ENCODE measurements at regions not wholly inside any gene's neighbourhood (a gene's known extent, or its start where the extent isn't known, plus 50 kb on each side); places are given as distances from the start of the nearest gene placed in this dataset.

DNA sequence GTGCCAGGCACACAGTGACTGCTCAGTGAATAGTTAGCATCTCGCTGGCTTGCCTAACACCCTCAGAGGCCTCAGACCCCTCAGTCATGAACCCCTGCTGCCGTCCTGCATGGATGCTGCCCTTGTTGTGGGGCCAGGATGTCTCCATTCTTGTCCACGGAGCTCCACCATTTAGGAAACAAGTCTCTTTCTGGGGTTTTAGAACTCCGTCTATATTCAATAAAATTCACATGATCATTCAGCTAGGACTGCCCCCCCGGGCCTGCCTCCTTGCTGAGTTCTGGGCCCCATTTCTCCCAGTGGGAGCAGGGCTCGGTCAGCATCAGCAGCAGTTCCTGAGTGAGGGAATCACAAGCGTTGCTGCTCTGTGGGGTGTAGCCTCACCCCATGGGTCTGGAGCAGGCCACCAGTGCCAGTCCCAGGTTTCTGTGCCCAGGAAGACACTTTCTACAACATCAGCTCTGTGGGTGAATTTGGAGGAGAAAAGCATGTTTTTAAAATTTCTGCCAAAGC lies 134.1 kb downstream of the RHOU start:
- CTCF ChIA-PET, result interaction anchor here (1.1 to 1.9 kb wide), 3 partner anchors 8 to 23 kb away, joined by 3 to 6 read pairs (median 4); no protein-coding TSS in a partner anchor
- DNase-seq (ENCODE audit: extremely low spot score), result no peak
- POLR2A ChIA-PET, result no interaction called here
- TF ChIP-seq, protein P1, sequence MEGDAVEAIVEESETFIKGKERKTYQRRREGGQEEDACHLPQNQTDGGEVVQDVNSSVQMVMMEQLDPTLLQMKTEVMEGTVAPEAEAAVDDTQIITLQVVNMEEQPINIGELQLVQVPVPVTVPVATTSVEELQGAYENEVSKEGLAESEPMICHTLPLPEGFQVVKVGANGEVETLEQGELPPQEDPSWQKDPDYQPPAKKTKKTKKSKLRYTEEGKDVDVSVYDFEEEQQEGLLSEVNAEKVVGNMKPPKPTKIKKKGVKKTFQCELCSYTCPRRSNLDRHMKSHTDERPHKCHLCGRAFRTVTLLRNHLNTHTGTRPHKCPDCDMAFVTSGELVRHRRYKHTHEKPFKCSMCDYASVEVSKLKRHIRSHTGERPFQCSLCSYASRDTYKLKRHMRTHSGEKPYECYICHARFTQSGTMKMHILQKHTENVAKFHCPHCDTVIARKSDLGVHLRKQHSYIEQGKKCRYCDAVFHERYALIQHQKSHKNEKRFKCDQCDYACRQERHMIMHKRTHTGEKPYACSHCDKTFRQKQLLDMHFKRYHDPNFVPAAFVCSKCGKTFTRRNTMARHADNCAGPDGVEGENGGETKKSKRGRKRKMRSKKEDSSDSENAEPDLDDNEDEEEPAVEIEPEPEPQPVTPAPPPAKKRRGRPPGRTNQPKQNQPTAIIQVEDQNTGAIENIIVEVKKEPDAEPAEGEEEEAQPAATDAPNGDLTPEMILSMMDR (IDR thresholded peaks at IDR 0.05; ENCODE audit: control extremely low read depth, extremely low read depth, low read depth, missing control alignments), result no peak

DNA sequence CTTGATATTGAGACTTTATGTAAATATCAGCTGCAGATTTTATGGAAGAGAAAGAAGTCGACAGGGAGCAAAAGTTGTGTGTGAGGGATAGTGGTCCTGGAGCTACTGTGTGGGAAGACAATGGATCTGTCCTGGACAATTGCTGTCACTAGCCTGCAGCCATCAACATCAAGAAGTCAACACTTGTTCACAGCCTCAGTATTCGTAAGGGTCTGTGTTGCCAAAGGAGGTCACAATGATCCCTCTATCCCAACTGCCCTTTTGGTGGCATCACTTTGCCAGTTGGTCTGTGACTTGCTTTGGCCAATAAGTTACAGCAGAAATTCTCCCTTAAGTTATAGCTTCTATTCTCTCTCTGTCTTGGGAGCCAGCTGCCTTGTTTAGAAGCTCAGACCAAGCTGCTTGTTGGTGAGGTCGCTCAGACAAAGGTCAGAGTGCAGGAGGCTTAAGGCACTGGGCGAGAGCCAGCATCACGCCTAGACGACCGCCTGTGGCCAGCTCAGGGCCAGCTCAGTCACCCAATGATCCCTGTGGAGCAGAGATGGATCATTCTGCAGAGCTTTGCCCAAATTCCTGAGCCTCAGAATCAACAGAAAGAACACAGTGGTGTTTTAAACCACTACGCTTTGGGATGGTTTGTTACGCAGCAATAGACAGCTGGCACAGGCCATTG lies 134.9 kb downstream of the RHOU start:
- CTCF ChIA-PET, result interaction anchor here (1.9 kb wide), 1 partner anchor 8 kb away, joined by 6 read pairs; no protein-coding TSS in a partner anchor
- DNase-seq (ENCODE audit: extremely low spot score), result no peak
- TF ChIP-seq, protein P1 (IDR thresholded peaks at IDR 0.05; ENCODE audit: control extremely low read depth, extremely low read depth, low read depth, missing control alignments), result no peak
- POLR2A ChIA-PET, result no interaction called here

GRCh38 chr1:228871314-228872061 lies 136.2 kb downstream of the RHOU start:
- TF ChIP-seq, protein P1 (IDR thresholded peaks at IDR 0.05; ENCODE audit: control extremely low read depth, extremely low read depth, low read depth, missing control alignments), result no peak
- ChIA-PET CTCF (interaction anchor here (1.4 kb wide), 1 partner anchor 11 kb away, joined by 3 read pairs; no protein-coding TSS in a partner anchor), POLR2A (no interaction called here)
- no peak for DNase-seq (ENCODE audit: extremely low spot score)

DNA sequence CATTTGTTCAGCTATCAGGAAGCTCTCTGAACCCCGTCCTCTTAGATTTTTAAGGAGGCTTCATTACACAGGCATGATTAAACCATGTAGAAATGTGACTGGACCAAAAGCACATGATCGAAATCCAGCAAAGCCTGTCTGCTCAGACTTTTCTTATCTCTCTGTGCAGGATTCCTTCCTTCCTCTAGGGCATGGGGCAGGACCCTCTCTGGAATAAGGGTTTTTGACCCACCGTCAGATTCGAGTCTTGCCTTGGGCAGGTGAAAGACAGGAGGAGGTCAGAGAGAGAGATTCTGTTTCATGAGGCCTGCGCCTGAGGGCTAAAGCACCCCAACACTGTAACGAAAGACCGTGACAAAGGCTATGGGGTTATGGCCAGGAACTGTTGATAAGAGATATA lies 136.8 kb downstream of the RHOU start:
- POLR2A ChIA-PET, result no interaction called here
- CTCF ChIA-PET, result interaction anchor here (1.4 kb wide), 1 partner anchor 11 kb away, joined by 3 read pairs; no protein-coding TSS in a partner anchor
- TF ChIP-seq, protein P1 (IDR thresholded peaks at IDR 0.05; ENCODE audit: control extremely low read depth, extremely low read depth, low read depth, missing control alignments), result no peak
- no peak for DNase-seq (ENCODE audit: extremely low spot score)

- DNase-seq (ENCODE audit: extremely low spot score), result no peak
- ChIA-PET CTCF (interaction anchor here (1.1 kb wide), 1 partner anchor 8 kb away, joined by 4 read pairs; no protein-coding TSS in a partner anchor), POLR2A (no interaction called here)
- TF ChIP-seq, protein P1 (IDR thresholded peaks at IDR 0.05; ENCODE audit: control extremely low read depth, extremely low read depth, low read depth, missing control alignments), result no peak
Measured at GRCh38 chr1:228873709-228874108, 138.4 kb downstream of the RHOU start.

- POLR2A ChIA-PET, result no interaction called here
- CTCF ChIA-PET, result interaction anchor here (0.9 kb wide), 1 partner anchor 17 kb away, joined by 3 read pairs; no protein-coding TSS in a partner anchor
- DNase-seq (ENCODE audit: extremely low spot score), result no peak
- TF ChIP-seq, protein P1 (IDR thresholded peaks at IDR 0.05; ENCODE audit: control extremely low read depth, extremely low read depth, low read depth, missing control alignments), result no peak
Measured at GRCh38 chr1:228875741-228876140, 140.5 kb downstream of the RHOU start.
